NCI-H2196 (cell line): ENCODE measurements at regions not wholly inside any gene's neighbourhood (a gene's known extent, or its start where the extent isn't known, plus 50 kb on each side); places are given as distances from the start of the nearest gene placed in this dataset.

Experiments used
- DNase-seq: peaks from one replicate; lab custom pipeline; 2025; ENCODE audit not compliant: unreplicated experiment; lab: John Stamatoyannopoulos, UW

DNA sequence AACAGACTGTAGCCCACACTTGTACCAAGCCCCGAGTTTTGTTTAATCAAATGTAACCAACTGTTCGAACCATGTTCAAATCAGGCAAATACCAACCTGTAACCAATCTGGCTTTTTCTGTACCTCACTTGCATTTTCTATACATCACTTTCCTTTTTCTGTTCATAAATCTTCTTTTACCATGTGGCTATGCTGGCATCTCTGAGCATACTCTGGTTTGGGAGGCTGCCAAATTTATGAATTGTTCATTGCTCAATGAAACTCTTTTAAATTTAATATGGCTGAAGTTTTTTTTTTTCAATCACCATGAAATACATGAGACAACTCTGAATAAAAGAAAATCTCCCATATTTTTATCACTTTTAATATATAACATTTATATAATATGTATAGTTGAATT, 256.1 kb downstream of the SLITRK6 start:
- no peak for DNase-seq

DNA sequence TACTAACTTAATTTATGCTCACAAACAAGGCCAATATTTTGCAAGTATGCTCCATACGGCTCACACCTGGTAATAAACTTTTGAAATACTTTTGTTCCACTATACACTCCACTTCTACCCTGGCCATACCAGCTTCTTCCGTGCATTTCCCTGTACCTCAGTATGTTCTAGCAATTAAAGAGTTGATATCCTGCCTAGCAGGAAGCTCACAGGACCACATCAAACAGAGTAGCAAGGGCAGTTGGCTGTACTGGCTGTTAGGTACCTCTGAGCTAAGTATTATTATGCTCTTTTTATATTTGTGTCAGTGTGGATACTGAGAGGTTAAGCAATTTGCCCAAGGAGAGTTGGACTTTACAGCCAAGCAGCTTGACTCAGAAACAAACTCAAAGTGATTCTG, 257.7 kb downstream of the SLITRK6 start:
- DNase-seq, result no peak

DNA sequence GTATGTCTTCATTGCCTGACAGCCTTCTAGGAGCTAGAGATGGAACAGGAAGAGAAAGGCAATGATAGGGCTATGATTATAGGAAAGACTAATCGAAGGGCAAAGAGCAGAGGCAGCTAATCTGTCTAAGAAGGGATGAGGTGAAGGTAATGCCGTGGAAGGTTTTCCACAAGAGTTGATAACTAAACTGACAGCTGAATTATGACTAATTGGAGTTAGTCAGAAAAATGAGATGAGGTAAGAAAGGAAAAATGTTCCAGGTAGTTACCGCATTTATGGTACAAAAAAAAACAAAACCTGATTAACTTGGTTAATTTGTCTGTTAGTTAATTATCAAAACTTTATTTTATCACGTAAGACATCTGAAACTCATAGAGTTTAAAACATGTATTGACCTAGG, 260.3 kb downstream of the SLITRK6 start:
- DNase-seq, result no peak

GRCh38 chr13:85537601-85538000, 261.6 kb downstream of the SLITRK6 start:
- DNase-seq, result no peak

DNA sequence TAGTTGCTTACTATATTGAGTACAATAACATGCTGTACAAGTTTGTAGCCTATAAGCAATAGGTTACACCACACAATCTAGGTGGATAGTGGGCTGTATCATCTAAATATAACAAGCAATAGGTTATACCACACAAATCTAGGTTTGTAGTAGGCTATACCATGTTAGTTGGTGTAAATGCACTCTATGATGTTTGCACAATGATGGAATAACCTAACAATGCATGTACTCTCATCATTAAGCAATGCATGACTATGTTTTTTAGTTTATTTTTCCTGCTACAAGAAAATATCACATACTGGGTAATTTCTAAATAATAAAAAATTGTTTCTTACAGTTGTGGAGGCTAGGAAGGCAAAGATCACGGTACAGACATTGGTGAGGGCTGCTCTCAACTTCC, 262.5 kb downstream of the SLITRK6 start:
- no peak for DNase-seq

- no peak for DNase-seq
Observed at GRCh38 chr13:85535316-85536084, 263.7 kb downstream of the SLITRK6 start.

DNA sequence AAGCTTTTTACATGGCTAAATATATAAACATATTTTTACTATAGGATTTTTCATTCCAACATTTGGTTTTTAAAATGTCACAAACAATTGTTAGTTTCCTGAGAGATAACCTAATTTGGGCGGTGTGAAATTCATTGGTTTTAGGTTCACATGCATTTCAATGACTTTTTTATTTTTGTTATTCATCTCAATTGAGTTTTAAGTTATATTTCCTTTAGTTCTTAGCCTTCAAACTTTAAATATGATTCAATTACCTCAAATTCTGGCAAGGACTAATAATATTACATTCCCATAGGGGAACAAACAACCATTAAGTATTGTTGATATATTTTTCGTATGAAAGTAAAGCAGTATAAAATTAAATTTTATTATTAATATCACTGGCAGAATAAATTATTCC, 265.3 kb downstream of the SLITRK6 start:
- no peak for DNase-seq

DNA sequence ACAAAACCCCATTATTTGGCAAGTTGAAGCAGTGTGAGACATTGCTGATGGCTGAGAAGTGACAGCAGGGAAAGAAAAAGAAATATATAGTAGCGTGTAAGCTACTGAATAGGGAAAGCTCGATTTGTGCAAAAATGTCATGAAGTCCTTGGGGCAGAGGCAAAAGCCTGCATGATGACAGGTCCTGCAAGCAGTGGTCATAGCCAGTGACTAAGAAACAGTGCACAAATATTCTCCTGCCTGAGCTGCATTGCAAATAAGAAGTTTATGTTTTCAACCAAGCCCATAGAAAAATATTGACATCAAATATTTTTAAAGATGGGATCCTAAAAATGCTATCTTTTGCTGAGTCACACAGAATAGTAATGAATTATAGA, 270.0 kb downstream of the SLITRK6 start:
- DNase-seq, result no peak

GRCh38 chr13:85528491-85529217, 270.6 kb downstream of the SLITRK6 start:
- DNase-seq, result peak; percentile 24

- no peak for DNase-seq
Observed at GRCh38 chr13:85527316-85527715, 271.9 kb downstream of the SLITRK6 start.

DNA sequence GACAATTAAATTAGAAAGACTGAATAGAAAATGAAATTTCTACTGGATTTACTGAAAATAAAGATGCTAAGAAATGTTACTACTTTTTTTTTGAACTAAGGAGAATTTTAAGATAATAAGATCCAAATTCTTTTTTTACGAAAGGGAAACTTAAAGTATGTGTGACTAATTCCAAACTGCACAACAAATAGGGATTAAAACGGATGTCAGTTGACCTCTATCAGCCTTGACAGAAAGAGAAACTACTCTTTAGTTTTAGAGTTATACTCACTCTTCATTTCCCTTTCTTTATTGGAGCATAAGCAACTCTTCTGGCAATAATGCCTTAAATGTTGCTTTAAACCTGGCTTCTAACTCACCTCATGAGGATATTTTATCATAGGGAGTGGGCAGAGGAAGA, 273.8 kb downstream of the SLITRK6 start:
- DNase-seq, result no peak

DNA sequence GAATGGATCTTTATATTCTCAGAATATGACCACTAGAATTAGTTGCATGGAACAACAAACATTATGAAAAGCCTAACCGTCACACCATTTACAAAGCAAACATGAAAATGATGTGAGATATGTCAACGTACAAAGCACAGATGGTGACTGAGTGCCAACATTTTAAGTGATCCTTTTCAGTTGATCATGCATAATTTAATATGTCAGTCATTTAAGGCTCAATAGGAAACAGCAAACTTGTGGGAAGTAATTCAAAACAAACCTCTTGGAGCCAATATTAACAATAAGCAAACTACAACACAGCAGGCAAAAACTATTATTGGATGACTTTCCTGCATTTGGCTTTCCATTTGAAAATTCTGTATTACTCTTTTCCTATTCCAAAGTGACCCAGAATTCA, 277.6 kb downstream of the SLITRK6 start:
- peak; percentile 54 for DNase-seq

- DNase-seq, result peak; percentile 40
Observed at GRCh38 chr13:85520445-85520844, 278.8 kb downstream of the SLITRK6 start.

DNA sequence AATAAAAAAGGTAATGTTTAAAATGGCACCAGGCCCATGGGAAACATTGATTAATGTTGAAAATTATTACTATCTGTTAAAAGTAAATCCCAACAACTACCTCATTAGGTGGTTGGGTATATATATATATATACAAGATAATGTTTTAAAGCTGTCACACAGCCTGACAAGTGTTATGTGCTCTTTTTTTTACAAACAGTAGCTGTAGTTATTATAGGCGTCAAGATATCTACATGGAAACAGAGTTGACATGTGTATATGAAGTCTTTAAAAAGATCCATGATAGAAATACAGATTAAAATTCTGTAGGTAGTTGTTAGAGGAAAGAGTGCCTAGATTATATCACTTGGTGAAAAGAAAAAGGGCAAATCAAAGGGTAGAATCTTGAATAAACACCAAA, 279.9 kb downstream of the SLITRK6 start:
- no peak for DNase-seq

- no peak for DNase-seq
Observed at GRCh38 chr13:85512421-85512820, 286.8 kb downstream of the SLITRK6 start.

GRCh38 chr13:85509512-85509911, 289.7 kb downstream of the SLITRK6 start:
- DNase-seq, result peak; percentile 52

DNA sequence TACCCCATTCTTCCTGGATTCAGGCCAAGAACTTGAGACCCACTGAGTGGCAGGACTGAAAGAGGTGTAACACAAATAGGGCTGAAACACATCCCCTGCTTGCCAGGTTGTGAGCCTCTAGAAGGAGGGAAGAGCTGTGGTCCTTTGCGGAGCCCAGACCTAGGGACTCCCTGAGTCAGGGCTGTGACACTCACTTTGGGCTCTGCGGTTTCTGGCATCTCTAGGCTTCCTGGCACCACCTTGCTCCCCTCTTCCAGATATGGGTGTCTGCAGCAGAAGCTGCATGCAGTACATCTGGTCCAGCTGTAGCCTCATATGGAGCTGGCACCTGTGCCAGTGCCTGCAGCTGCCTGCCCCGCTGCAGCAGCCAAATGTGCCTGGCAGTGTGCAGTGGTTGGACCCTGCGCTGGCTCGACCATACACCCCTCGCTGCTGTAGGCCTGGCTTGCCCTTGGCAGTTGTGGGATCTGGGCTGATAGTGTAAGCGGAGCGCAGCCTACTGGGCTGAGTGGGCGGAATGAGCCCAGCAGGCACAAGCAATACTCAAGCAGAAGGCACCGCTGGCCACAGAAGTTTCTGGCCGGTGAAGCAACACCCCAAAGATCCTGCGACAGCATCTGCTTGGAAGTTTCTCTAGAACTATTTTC, 290.4 kb downstream of the SLITRK6 start:
- no peak for DNase-seq

- no peak for DNase-seq
Observed at GRCh38 chr13:85503797-85504196, 295.4 kb downstream of the SLITRK6 start.

DNA sequence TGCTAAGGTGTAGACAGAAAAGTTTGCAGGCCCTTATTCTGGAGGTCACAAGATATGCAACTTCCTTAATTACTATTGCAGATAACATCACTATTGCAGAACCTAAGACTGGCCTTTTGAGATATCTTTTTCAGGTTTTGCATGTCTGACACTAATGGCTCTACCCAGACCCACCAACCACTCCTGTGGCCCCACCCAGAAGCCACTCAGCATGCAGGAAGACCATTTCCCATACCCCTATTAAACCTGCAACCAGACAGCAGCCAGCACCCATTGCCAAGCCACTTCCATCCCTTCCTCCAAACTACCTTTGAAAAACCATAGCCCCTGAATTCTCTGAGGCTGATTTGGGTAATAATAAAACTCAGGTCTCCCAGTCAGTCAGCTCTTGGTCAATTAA, 297.6 kb downstream of the SLITRK6 start:
- DNase-seq, result no peak

DNA sequence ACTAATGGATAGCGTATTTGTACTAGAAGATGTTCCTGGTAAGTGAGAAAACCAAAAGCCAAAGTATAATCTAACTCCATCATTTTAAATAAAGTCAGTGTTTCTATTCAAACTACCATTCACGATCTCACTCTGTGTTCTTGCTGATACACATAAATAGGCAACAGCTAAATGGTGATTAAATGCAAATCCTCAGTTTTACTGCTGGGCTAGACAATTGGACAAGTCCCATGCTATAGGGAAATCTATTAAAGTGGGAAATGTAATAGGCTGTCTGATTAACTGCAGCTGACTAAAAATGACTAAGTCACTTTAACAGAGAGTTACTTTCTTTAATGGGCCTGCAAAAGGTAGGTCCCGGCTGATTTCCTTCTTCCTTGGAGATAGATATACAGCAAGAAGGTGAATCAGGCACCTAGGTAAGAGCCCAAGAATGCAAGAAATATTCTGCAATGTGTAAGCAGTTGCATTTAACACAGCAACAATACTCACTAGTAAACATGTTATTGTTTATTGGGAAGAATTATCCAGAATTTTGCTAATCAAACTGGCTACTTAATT, 298.4 kb downstream of the SLITRK6 start:
- DNase-seq, result no peak

DNA sequence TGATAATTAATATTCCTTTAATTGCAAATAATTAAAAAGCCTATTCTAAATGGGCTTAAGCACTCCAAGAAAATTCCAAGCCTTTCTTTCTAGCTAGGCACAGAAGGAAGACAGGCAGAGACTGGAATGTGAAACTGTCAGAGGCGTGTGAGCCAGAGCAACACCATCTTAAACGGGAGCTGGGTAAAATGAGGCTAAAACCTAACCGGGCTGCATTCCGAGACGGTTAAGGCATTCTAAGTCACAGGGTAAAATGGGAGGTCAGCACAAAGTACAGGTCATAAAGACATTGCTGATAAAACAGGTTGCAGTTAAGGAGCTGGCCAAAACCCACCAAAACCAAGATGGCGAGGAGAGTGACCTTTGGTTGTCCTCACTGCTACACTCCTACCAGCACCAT, 300.4 kb downstream of the SLITRK6 start:
- DNase-seq, result no peak

DNA sequence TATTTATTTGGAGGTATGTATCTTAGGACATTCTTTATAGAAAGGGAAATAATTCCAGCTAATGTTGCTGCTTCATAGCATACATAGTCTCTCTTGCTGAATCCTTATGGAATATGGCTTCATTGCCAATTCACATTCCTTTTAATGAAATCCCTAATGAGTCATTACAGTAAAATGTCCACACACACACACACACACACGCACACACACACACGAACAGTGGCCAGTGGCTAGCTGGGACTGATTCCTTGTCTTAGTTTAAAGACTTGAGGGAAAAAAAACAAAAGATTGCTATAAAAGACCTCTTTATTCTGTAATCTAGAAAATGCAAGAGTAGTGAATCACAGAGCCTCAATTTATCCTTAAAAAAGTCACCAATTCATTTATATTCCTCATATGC, 301.6 kb downstream of the SLITRK6 start:
- DNase-seq, result no peak
